Smooth muscle cell (in vitro differentiated cells): ENCODE measurements at regions not wholly inside any gene's neighbourhood (a gene's known extent, or its start where the extent isn't known, plus 50 kb on each side); places are given as distances from the start of the nearest gene placed in this dataset.
A peak's percentile ranks its signal among the peaks of the same experiment; 100 is the strongest.

Experiments
- DNase-seq: peaks from one replicate; lab custom pipeline; 2025; ENCODE audit not compliant: unreplicated experiment; lab: John Stamatoyannopoulos, UW
- H2AFZ ChIP-seq: fragments of 200-600 bp; sonication (generic); 2 replicates; pipeline ENCODE4 v1.6.0; 2016; ENCODE audit warnings: antibody characterized with exemption, low read depth, mild to moderate bottlenecking
- H3F3A ChIP-seq: fragments of 200-600 bp; sonication (generic); 2 replicates; pipeline ENCODE4 v1.6.0; 2017; ENCODE audit warnings: antibody characterized with exemption, low read depth
- H3K27ac ChIP-seq: fragments of 200-600 bp; sonication (generic); 2 replicates; pipeline ENCODE4 v1.5.1; 2016; ENCODE audit warnings: low read depth, mild to moderate bottlenecking
- H3K27me3 ChIP-seq: fragments of 200-600 bp; sonication (generic); 2 replicates; pipeline ENCODE4 v1.6.1; 2016; ENCODE audit warnings: low read depth, mild to moderate bottlenecking
- H3K36me3 ChIP-seq: fragments of 200-600 bp; sonication (generic); 2 replicates; pipeline ENCODE4 v1.5.1; 2016; ENCODE audit warnings: low read depth
- H3K4me1 ChIP-seq: fragments of 200-600 bp; sonication (generic); 2 replicates; pipeline ENCODE4 v1.5.1; 2016; ENCODE audit warnings: low read depth
- H3K4me2 ChIP-seq: fragments of 200-600 bp; sonication (generic); 2 replicates; pipeline ENCODE4 v1.6.0; 2016; ENCODE audit warnings: mild to moderate bottlenecking
- H3K4me3 ChIP-seq: fragments of 200-600 bp; sonication (generic); 2 replicates; pipeline ENCODE4 v1.5.1; 2016; ENCODE audit warnings: mild to moderate bottlenecking
- H3K79me2 ChIP-seq: fragments of 200-600 bp; sonication (generic); 2 replicates; pipeline ENCODE4 v1.6.0; 2016; ENCODE audit warnings: low read depth, mild to moderate bottlenecking
- H3K9ac ChIP-seq: fragments of 200-600 bp; sonication (generic); 2 replicates; pipeline ENCODE4 v1.6.0; 2016; ENCODE audit warnings: low read depth
- H3K9me3 ChIP-seq: fragments of 200-600 bp; sonication (generic); replicated peaks from 2 replicates; pipeline ENCODE4 v1.5.1; 2016; ENCODE audit warnings: low read depth
- H4K20me1 ChIP-seq: fragments of 200-600 bp; sonication (generic); 2 replicates; pipeline ENCODE4 v1.6.0; 2016; ENCODE audit warnings: low read depth
- CTCF ChIP-seq: fragments of 200-600 bp; sonication (generic); IDR thresholded peaks from 2 replicates; pipeline ENCODE4 v1.5.1; 2017; ENCODE audit warnings: borderline replicate concordance, mild to moderate bottlenecking, antibody characterized with exemption; ENCODE audit not compliant: insufficient read depth, poor library complexity, severe bottlenecking
- WGBS: methylation state at CpG from one replicate; pipeline ENCODE4 v1.1.7; 2016; ENCODE audit warnings: low lambda C conversion rate; 5-methylcytosine and 5-hydroxymethylcytosine counted together

- Histone ChIP-seq H3K4me1 (peaks cover 4% of the 10 kb centered on the region), H4K20me1 (no peaks in the 10 kb centered on the region), H3K4me3 (no peak overlapping the region), H3K27me3 (no peaks in the 10 kb centered on the region), H3F3A (peaks cover 4% of the 10 kb centered on the region), H3K9ac (no peak overlapping the region), H3K9me3 (no peaks in the 10 kb centered on the region), H3K4me2 (peak overlapping the region; percentile 36), H3K36me3 (no peaks in the 10 kb centered on the region), H2AFZ (no peak overlapping the region), H3K27ac (peak overlapping the region; percentile 7), H3K79me2 (no peaks in the 10 kb centered on the region)
- no peak for DNase-seq
- no peak for TF ChIP-seq CTCF
Measured at GRCh38 chr10:25678220-25678619, 255.8 kb upstream of the MYO3A start.

GRCh38 chr10:25678666-25679065 is 255.4 kb upstream of the MYO3A start:
- H3K4me3 ChIP-seq, result no peak overlapping the region
- no peaks in the 10 kb centered on the region for H3K36me3 ChIP-seq
- no peaks in the 10 kb centered on the region for H3K9me3 ChIP-seq
- 13% methylated on average over 2 of the region's 2 CpGs for whole genome bisulfite sequencing
- peak overlapping the region; percentile 42 for H3K27ac ChIP-seq
- H3K9ac ChIP-seq, result no peak overlapping the region
- H3K79me2 ChIP-seq, result no peaks in the 10 kb centered on the region
- peaks cover 4% of the 10 kb centered on the region for H3K4me1 ChIP-seq
- H3K4me2 ChIP-seq, result peak overlapping the region; percentile 36
- H3K27me3 ChIP-seq, result no peaks in the 10 kb centered on the region
- no peak overlapping the region for H2AFZ ChIP-seq
- H4K20me1 ChIP-seq, result no peaks in the 10 kb centered on the region
- peaks cover 4% of the 10 kb centered on the region for H3F3A ChIP-seq
- no peak for DNase-seq
- TF ChIP-seq CTCF, result no peak

- Histone ChIP-seq H3K36me3 (no peaks in the 10 kb centered on the region), H3K79me2 (no peaks in the 10 kb centered on the region), H2AFZ (peak overlapping the region; percentile 87), H3K9me3 (no peaks in the 10 kb centered on the region), H3K27ac (peak overlapping the region; percentile 65), H3K27me3 (no peaks in the 10 kb centered on the region), H4K20me1 (no peaks in the 10 kb centered on the region), H3K4me1 (peaks cover 4% of the 10 kb centered on the region), H3K4me2 (peak overlapping the region; percentile 79), H3K9ac (peak overlapping the region; percentile 16), H3F3A (peaks cover 4% of the 10 kb centered on the region), H3K4me3 (peak overlapping the region; percentile 19)
- WGBS, result 58% methylated on average over 9 of the region's 9 CpGs
- peak; percentile 45 for TF ChIP-seq CTCF
- no peak for DNase-seq
Measured at GRCh38 chr10:25682203-25682851, 251.7 kb upstream of the MYO3A start.

- Histone ChIP-seq H3K4me3 (no peak overlapping the region), H3K9me3 (no peaks in the 10 kb centered on the region), H3K4me2 (no peak overlapping the region), H3K27me3 (no peaks in the 10 kb centered on the region), H3K4me1 (peaks cover 4% of the 10 kb centered on the region), H2AFZ (peak overlapping the region; percentile 87), H3K9ac (no peak overlapping the region), H3F3A (peaks cover 4% of the 10 kb centered on the region), H4K20me1 (no peaks in the 10 kb centered on the region), H3K36me3 (no peaks in the 10 kb centered on the region), H3K79me2 (no peaks in the 10 kb centered on the region), H3K27ac (peak overlapping the region; percentile 65)
- DNase-seq, result no peak
- WGBS, result 55% methylated on average over 4 of the region's 4 CpGs
- no peak for TF ChIP-seq CTCF
Measured at GRCh38 chr10:25683344-25683743, 250.7 kb upstream of the MYO3A start.
